Activated naive CD8-positive, alpha-beta T cell treated with anti-CD3 and anti-CD28 coated beads, Interleukin-2, amount 50 U/mL, for 16 hours (primary cell): ENCODE measurements at regions not wholly inside any gene's neighbourhood (a gene's known extent, or its start where the extent isn't known, plus 50 kb on each side); places are given as distances from the start of the nearest gene placed in this dataset.
A peak's percentile ranks its signal among the peaks of the same experiment; 100 is the strongest.
"Not testable (repeated sequence)": the region's sequence is repeated elsewhere in the genome, so short reads cannot be mapped to it uniquely, and the experiment has no call there.

Experiments used
- DNase-seq: peaks from one replicate; pipeline ENCODE4 v3.0.0-alpha.2; 2020; ENCODE audit warnings: low read depth, low spot score

- DNase-seq = no peak
These were observed 118.9 kb upstream of the CAB39 start for GRCh38 chr2:230593765-230594164.

GRCh38 chr2:230594286-230594840 is 118.3 kb upstream of the CAB39 start:
- DNase-seq = no peak

- DNase-seq = no peak
These were observed 112.8 kb upstream of the CAB39 start for GRCh38 chr2:230599853-230600252.

- no peak for DNase-seq
These were observed 112.4 kb upstream of the CAB39 start for GRCh38 chr2:230600285-230600684.

- DNase-seq = no peak
These were observed 111.8 kb upstream of the CAB39 start for GRCh38 chr2:230600881-230601280.

- no peak for DNase-seq
These were observed 111.1 kb upstream of the CAB39 start for GRCh38 chr2:230601510-230601909.

GRCh38 chr2:230602562-230603230 is 109.9 kb upstream of the CAB39 start:
- peak; percentile 20 for DNase-seq

- DNase-seq = not testable (repeated sequence)
These were observed 109.3 kb upstream of the CAB39 start for GRCh38 chr2:230603317-230603716.

- not testable (repeated sequence) for DNase-seq
These were observed 108.5 kb upstream of the CAB39 start for GRCh38 chr2:230604158-230604557.

- no peak for DNase-seq
These were observed 98.6 kb upstream of the CAB39 start for GRCh38 chr2:230614040-230614439.

GRCh38 chr2:230614913-230615332 is 97.7 kb upstream of the CAB39 start:
- DNase-seq = no peak

GRCh38 chr2:230617256-230617706 is 95.4 kb upstream of the CAB39 start:
- not testable (repeated sequence) for DNase-seq

- no peak for DNase-seq
These were observed 93.2 kb upstream of the CAB39 start for GRCh38 chr2:230619491-230619890.

- not testable (repeated sequence) for DNase-seq
These were observed 87.4 kb upstream of the CAB39 start for GRCh38 chr2:230625220-230625619.

GRCh38 chr2:230627091-230627490 is 85.6 kb upstream of the CAB39 start:
- DNase-seq = not testable (repeated sequence)

GRCh38 chr2:230627806-230628724 is 84.6 kb upstream of the CAB39 start:
- no peak for DNase-seq

- DNase-seq = no peak
These were observed 81.2 kb upstream of the CAB39 start for GRCh38 chr2:230631470-230631869.

- no peak for DNase-seq
These were observed 78.5 kb upstream of the CAB39 start for GRCh38 chr2:230634146-230634545.

GRCh38 chr2:230634721-230635313 is 77.8 kb upstream of the CAB39 start:
- not testable (repeated sequence) for DNase-seq

- DNase-seq = no peak
These were observed 75.9 kb upstream of the CAB39 start for GRCh38 chr2:230636684-230637271.

- not testable (repeated sequence) for DNase-seq
These were observed 75.2 kb upstream of the CAB39 start for GRCh38 chr2:230637486-230637885.
